Immature natural killer cell (primary cell): ENCODE measurements at regions not wholly inside any gene's neighbourhood (a gene's known extent, or its start where the extent isn't known, plus 50 kb on each side); places are given as distances from the start of the nearest gene placed in this dataset.

Experiments used
- DNase-seq, 3 donors: peaks; one replicate each; pipeline ENCODE4 v3.0.0; 2022; ENCODE audit warnings: mixed read lengths in 1 of 3
- H3K27ac Mint-ChIP-seq, 6 donors: one replicate each; pipeline ENCODE4 v1.8.0; 2020; ENCODE audit warnings: mixed read lengths in 6 of 6, mild to moderate bottlenecking in 5 of 6, inconsistent platforms in 4 of 6, moderate library complexity in 3 of 6
- H3K27me3 Mint-ChIP-seq, 3 donors: one replicate each; pipeline ENCODE4 v1.8.0; 2020 to 2021; ENCODE audit warnings: low read depth in 3 of 3, mild to moderate bottlenecking in 3 of 3, mixed read lengths in 3 of 3, moderate library complexity in 3 of 3, inconsistent platforms in 1 of 3
- H3K36me3 Mint-ChIP-seq, 3 donors: one replicate each; pipeline ENCODE4 v1.8.0; 2020; ENCODE audit warnings: mixed read lengths in 3 of 3, inconsistent platforms in 2 of 3, mild to moderate bottlenecking in 2 of 3
- H3K4me1 Mint-ChIP-seq, 2 donors: one replicate each; pipeline ENCODE4 v1.8.0; 2020; ENCODE audit warnings: inconsistent platforms in 2 of 2, mild to moderate bottlenecking in 2 of 2, mixed read lengths in 2 of 2, moderate library complexity in 1 of 2
- H3K4me3 Mint-ChIP-seq, 5 donors: one replicate each; pipeline ENCODE4 v1.8.0; 2020; ENCODE audit warnings: mild to moderate bottlenecking in 5 of 5, mixed read lengths in 5 of 5, inconsistent platforms in 3 of 5, moderate library complexity in 3 of 5
- H3K9me3 Mint-ChIP-seq, 6 donors: one replicate each; pipeline ENCODE4 v1.8.0; 2020; ENCODE audit warnings: mild to moderate bottlenecking in 6 of 6, mixed read lengths in 6 of 6, inconsistent platforms in 4 of 6, moderate library complexity in 3 of 6

DNA sequence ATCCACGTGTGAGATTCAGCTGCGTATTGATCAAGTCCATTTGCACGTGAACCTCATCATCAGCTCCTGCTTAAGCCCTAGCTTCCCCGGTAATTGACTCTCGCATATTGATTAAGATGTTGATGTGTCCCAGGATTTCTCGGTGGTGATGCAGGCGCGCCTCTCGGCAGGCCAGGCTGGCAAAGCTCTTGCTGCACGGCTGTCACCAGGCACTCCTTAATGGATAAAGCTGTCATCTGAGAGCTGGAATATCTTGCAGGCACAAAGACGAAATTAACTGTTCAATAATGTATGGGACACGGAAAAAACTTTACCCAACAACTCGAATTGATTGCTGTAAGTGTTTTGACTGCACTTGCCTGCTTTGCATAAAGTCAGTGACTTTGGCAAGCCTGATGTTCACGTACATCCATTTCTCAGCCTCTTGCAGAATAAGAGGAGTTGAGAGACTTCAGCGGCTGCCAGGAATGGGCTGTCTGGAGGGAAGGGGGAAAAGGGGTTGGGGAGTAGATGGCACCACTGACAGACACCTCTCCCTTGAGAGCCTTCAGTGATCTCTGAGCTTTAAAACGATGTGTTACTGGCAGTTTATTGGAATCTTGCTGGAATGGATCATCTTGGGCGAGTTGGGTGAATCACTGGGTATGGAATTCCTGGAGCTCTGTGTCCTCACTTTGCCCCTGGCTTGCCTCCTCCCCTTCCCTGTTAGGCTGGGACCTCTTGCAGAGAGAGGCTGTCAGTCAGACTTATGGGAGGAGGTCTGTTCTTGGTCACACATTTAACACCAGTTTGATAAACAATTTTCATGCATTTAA, 650.3 kb downstream of the CCDC171 start:
- Mint-ChIP-seq H3K4me3 (no peak overlapping the region), H3K27me3 (peaks cover 0 to 3% (median 2%) of the 10 kb centered on the region in 3 donors), H3K36me3 (no peaks in the 10 kb centered on the region), H3K4me1 (peaks cover 4 to 10% of the 10 kb centered on the region in 2 donors), H3K9me3 (peaks cover 0 to 5% (median 0%) of the 10 kb centered on the region in 6 donors), H3K27ac (no peak overlapping the region)
- no peak for DNase-seq

DNA sequence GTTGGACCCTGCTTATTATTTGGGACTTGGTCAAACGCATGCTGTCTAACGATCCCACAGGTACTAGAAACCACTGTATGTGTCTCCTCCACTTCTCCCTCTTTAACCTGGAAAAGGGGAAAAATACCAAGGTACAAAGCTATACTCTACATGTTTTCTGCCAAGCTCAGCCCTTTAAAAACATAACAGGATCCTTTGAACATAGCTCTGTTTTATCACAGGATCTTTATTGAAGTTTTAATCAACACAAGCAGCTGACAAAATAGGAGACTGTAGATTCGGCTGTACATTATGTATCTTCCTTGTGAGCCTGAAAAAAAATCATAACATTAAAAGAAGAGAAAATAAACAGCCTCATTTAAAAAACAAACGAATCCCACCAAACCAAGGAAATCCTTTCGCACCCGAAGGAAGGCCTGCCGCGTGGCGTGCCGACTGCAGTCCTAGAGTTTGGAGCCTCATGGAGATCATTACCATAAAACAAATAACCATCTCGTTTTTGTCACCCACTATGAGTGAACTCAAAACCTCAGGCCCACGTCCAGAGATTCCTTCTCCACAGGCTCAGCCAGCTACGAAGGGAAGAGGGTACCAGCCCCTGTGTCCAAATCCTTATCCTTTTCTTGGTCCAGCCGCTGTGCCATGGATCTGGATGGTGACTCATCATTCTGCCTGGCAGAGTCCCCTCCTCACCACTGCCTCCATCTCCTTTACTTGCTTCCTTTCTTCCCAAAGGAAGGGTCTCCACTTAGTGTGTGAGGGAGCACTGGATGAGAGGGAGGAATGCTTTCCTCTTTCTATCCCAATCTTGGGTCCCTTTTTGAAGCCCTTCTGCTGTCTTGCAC, 651.1 kb downstream of the CCDC171 start:
- Mint-ChIP-seq H3K4me3 (no peak overlapping the region), H3K27me3 (peaks cover 0 to 3% (median 0%) of the 10 kb centered on the region in 3 donors), H3K27ac (no peak overlapping the region), H3K4me1 (peaks cover 4 to 10% of the 10 kb centered on the region in 2 donors), H3K9me3 (peaks cover 0 to 5% (median 0%) of the 10 kb centered on the region in 6 donors), H3K36me3 (no peaks in the 10 kb centered on the region)
- DNase-seq, result no peak

DNA sequence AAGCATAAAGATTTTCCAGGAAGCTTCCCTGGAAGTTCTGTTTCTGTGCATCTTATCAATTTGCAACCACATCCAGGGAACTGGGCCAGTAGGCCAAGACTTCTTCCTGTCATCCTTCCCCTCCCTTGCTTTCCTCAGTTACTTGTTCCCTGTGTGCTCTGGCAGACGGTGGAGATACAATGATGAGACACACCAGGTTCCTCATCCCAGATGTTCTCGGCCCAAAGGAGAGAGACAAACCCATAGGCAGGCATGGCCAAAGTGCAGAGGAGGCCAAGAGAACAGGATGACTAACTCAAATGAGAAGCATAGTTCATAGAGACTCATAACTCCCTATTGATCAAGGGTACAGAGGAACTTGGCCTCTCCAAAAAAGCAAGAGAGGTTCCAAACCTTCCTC, 652.6 kb downstream of the CCDC171 start:
- H3K9me3 Mint-ChIP-seq, result peaks cover 0 to 8% (median 0%) of the 10 kb centered on the region in 6 donors
- no peak overlapping the region for H3K4me3 Mint-ChIP-seq
- peaks cover 4 to 10% of the 10 kb centered on the region in 2 donors for H3K4me1 Mint-ChIP-seq
- H3K27ac Mint-ChIP-seq, result no peak overlapping the region
- no peak for DNase-seq
- H3K36me3 Mint-ChIP-seq, result no peaks in the 10 kb centered on the region
- no peaks in the 10 kb centered on the region for H3K27me3 Mint-ChIP-seq

DNA sequence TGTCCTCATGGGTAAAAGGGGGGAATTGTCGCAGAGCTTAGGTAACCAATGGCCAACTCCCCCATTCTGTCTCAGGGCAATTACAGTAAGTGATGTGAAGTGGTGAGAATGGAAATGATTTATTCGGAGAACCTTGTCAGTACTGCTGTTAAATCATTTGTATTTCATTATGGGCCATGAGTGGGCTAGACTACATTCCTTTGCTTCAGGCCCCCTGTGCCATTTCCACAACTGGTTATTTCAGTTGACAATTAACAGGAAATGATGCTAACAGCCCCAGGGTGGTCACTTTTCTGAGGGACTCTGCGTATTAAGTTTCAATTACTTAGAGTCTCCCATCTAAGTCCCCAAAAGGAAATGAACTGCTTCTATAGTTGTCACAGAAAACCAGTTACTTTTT, 653.7 kb downstream of the CCDC171 start:
- Mint-ChIP-seq H3K36me3 (no peaks in the 10 kb centered on the region), H3K27ac (no peak overlapping the region), H3K27me3 (no peaks in the 10 kb centered on the region), H3K4me1 (peaks cover 4 to 10% of the 10 kb centered on the region in 2 donors), H3K9me3 (peaks cover 0 to 8% (median 0%) of the 10 kb centered on the region in 6 donors), H3K4me3 (no peak overlapping the region)
- no peak for DNase-seq

DNA sequence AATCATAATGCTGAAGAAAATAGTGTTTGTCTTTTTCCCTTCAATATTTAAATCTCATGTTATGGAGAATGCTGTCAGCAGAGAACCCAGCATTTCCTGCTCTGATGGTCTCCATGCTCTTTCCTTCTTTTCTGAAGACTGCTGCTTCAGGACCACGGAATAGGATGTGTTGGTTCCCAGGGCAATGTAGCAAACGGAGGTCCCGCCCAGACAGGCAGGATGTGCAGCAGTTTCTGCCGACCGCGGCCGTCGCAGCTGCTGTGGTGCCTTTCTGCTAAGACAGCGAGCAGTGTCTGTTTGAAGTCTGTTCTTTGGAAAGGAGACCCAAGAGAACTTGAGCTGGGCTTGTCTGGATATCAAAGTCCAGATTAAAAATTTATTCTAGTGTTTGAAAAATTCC, 654.3 kb downstream of the CCDC171 start:
- H3K27ac Mint-ChIP-seq, result no peak overlapping the region
- no peak for DNase-seq
- peaks cover 4 to 10% of the 10 kb centered on the region in 2 donors for H3K4me1 Mint-ChIP-seq
- no peaks in the 10 kb centered on the region for H3K36me3 Mint-ChIP-seq
- no peaks in the 10 kb centered on the region for H3K27me3 Mint-ChIP-seq
- peaks cover 0 to 8% (median 0%) of the 10 kb centered on the region in 6 donors for H3K9me3 Mint-ChIP-seq
- no peak overlapping the region for H3K4me3 Mint-ChIP-seq

DNA sequence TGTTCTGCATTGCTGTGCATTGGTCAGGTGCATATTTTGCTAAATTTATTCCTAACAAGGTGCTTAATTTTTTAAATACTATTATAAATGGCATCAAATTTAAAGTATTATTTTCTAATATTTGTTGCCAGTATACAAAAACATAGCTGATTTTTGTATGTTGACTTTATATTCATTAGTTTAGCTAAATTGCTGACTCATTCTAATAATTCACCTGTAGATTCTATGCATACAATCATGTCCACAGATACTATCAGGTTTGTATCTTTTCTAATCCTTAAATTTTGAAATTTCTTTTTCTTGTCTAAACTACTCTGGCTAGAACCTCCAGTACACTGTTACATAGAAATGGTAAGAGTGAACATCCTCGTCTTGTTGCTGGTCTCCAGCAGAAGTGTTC, 657.6 kb downstream of the CCDC171 start:
- no peaks in the 10 kb centered on the region for H3K27me3 Mint-ChIP-seq

DNA sequence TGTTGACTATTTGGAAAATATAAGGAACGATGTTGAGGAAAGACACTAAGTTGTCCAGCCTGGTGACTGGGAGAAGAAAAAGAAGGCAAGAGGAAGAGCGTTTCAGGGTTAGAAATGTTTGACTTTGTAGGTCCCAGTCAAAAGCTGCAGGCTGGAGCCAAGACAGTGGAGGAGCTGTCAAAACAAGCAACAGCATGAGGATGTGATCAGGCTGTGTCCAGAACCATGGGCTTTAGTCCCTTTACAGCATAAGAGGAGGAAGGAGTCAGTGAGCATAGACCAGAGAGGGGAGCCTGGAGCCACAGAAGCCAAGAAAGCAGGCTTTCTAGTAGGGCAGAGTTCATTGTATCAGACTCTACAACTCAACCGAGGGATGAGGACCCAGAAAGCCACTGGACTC, 658.5 kb downstream of the BNC2 start:
- Mint-ChIP-seq H3K27me3 (no peaks in the 10 kb centered on the region), H3K27ac (no peak overlapping the region), H3K4me3 (no peak overlapping the region), H3K4me1 (peaks cover 2 to 8% of the 10 kb centered on the region in 2 donors), H3K36me3 (no peaks in the 10 kb centered on the region), H3K9me3 (peaks cover 0 to 3% (median 0%) of the 10 kb centered on the region in 6 donors)
- no peak for DNase-seq

More for the DNA sequence above, 657.6 kb downstream of the CCDC171 start:
- Mint-ChIP-seq H3K4me3 (no peak overlapping the region), H3K27ac (no peak overlapping the region), H3K9me3 (peaks cover 0 to 3% (median 0%) of the 10 kb centered on the region in 6 donors), H3K4me1 (peaks cover 4 to 10% of the 10 kb centered on the region in 2 donors), H3K36me3 (no peaks in the 10 kb centered on the region)
- no peak for DNase-seq

DNA sequence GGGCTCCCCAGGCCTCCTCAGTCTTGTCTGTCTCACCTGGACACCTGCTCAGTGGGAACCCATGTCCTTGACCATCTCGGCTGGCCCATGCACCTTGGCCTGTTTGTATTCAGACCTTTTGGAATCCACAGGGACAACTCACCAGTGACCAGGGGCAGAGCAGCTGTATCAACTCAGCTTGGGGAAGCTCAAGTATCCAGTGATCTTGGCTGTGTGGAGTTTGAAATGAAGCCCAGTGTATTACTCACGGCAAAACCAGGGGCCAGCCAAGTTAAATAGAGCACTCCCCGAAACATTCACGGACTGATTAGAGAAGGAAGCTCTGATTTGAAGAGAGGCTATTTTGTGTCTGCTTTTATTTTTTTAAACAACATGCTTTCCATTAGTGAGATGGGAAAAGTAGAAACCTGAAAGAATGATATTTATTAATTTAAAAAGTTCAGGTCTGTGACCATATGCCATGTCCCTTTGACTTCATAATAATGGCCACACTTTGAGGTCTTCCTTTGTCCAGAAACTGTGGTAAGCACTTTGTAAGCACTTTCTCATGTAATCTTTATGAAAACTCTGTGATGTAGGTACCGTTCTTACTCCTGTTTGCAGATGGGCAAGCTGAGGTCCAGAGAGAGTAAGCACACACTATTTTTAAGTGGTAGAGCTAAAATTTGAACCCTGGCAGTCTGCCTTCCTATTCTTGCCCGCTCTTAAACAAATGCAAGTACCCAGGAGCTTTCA, 656.5 kb downstream of the BNC2 start:
- DNase-seq, result no peak
- H3K27me3 Mint-ChIP-seq, result peaks cover 0 to 4% (median 0%) of the 10 kb centered on the region in 3 donors
- H3K36me3 Mint-ChIP-seq, result no peaks in the 10 kb centered on the region
- H3K4me3 Mint-ChIP-seq, result no peak overlapping the region
- no peak overlapping the region for H3K27ac Mint-ChIP-seq
- H3K4me1 Mint-ChIP-seq, result no peaks in the 10 kb centered on the region
- H3K9me3 Mint-ChIP-seq, result peaks cover 0 to 3% (median 0%) of the 10 kb centered on the region in 6 donors

DNA sequence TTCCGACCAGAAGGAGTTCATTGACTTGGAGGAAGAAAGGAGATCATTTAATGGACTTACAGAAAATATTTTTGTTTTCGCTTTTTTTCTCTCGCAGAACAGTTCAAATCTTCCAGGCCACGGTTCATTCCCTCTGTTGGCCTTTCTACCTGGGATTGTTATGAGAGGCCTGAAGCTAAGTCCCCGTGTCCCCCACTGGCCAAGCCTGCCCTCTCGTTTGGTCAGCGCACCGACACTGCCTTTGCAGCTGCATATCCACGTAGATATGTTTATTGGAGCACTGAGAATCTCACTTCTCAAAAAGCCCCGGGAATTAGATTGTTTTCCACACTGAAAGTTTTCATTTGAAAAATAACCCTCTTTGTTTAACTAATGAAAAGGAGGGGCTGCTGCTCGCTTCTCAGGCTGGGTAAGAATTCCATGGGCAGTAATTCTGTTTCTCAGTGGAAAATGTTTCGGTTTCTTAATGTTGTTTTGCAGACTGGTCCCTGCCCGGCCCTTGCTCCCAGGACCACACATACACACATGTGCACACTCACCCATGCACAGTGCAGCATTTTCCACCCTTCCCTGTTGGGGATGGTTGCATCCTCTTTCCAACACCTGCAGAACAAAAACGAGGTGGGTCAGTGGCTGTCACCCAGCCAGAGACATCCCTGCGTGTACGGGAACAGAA, 655.7 kb downstream of the BNC2 start:
- no peaks in the 10 kb centered on the region for H3K36me3 Mint-ChIP-seq
- no peaks in the 10 kb centered on the region for H3K4me1 Mint-ChIP-seq
- DNase-seq, result no peak
- H3K27ac Mint-ChIP-seq, result no peak overlapping the region
- peaks cover 0 to 4% (median 0%) of the 10 kb centered on the region in 3 donors for H3K27me3 Mint-ChIP-seq
- peaks cover 0 to 2% (median 0%) of the 10 kb centered on the region in 6 donors for H3K9me3 Mint-ChIP-seq
- no peak overlapping the region for H3K4me3 Mint-ChIP-seq

DNA sequence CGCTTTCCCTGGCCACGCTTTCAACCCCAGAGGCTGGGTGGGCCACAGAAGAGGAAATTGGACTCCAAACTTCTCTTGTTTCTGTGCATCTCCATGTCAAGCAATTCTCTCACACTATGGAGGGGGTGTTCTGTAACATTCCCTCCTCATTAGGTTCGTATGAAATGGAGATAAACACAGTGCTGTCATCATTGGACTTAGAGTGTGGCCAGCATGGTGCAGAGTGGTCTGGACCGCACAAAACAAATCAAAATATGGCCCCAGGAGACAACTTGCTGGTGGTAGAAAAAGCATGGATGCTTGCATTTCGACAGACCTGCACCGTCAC, 655.2 kb downstream of the BNC2 start:
- Mint-ChIP-seq H3K9me3 (no peaks in the 10 kb centered on the region), H3K4me1 (no peaks in the 10 kb centered on the region), H3K27me3 (peaks cover 0 to 4% (median 1%) of the 10 kb centered on the region in 3 donors), H3K4me3 (no peak overlapping the region), H3K36me3 (no peaks in the 10 kb centered on the region), H3K27ac (no peak overlapping the region)
- no peak for DNase-seq

DNA sequence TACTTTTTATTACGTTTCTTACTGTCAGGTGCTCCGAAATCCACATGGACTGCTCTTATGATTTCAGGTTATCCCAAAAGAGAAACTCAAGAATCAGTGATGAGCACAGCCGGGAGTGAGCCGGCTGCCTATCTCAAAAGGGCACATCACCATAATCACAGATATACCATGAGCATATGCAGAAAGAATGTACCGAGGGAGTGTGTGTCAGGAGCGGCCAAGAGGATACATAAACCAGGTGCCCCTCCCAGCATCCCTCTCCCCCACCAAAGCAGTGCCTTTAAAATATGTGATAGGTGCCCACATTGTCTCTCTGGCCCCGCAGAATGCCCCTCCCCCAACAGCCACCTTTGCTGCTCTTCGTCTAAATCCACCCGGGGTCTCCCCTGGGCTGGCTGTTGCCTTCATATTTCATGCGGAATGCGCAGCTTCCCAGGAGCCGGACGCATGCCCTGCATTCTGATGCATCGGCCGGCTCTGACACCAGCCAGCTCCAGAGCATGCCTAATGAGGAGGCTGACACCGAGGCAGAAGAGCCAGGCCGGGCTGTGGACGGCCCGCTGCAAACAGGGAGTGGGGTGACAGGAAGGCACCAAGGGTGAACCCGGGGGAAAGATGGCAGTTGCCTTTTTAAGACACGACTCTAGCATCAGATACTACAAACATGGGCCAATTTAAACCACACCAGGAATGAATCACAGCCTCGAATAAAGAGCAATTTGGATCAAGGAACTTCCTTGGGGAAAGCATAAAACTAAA, 652.3 kb downstream of the BNC2 start:
- Mint-ChIP-seq H3K9me3 (peaks cover 0 to 4% (median 0%) of the 10 kb centered on the region in 6 donors), H3K4me1 (no peaks in the 10 kb centered on the region), H3K27ac (no peak overlapping the region), H3K36me3 (no peaks in the 10 kb centered on the region), H3K4me3 (no peak overlapping the region), H3K27me3 (peaks cover 0 to 4% (median 2%) of the 10 kb centered on the region in 3 donors)
- no peak for DNase-seq

DNA sequence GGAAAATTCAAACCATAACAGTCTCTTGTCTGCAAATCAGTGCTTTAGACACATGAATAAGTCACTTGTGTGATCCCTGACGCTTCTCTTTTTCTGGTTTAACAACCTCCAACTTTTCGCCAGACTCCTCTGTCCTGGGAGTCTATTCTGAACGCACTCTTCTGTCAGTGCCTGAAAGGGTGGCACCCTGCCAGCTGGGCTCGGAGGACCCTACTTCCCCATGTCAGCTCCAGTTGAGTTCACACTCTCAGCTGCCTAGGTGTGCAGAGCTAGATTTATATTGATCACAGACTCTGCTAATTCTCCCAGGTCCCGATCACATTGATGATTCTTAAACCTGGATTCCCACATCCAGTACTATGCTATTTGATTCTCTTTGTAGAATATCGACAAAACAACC, 649.1 kb downstream of the BNC2 start:
- no peak overlapping the region for H3K27ac Mint-ChIP-seq
- H3K4me1 Mint-ChIP-seq, result no peaks in the 10 kb centered on the region
- no peaks in the 10 kb centered on the region for H3K36me3 Mint-ChIP-seq
- H3K9me3 Mint-ChIP-seq, result peaks cover 0 to 4% (median 0%) of the 10 kb centered on the region in 6 donors
- H3K27me3 Mint-ChIP-seq, result peaks cover 0 to 6% (median 4%) of the 10 kb centered on the region in 3 donors
- DNase-seq, result no peak
- no peak overlapping the region for H3K4me3 Mint-ChIP-seq
